HG03108 (cell line): ENCODE measurements at regions not wholly inside any gene's neighbourhood (a gene's known extent, or its start where the extent isn't known, plus 50 kb on each side); places are given as distances from the start of the nearest gene placed in this dataset.

Source experiments
- ATAC-seq: cut with Tn5 transposase; IDR thresholded peaks from one replicate; pipeline ENCODE4 v1.9.1; 2021; ENCODE audit warnings: moderate library complexity; ENCODE audit not compliant: unreplicated experiment

DNA sequence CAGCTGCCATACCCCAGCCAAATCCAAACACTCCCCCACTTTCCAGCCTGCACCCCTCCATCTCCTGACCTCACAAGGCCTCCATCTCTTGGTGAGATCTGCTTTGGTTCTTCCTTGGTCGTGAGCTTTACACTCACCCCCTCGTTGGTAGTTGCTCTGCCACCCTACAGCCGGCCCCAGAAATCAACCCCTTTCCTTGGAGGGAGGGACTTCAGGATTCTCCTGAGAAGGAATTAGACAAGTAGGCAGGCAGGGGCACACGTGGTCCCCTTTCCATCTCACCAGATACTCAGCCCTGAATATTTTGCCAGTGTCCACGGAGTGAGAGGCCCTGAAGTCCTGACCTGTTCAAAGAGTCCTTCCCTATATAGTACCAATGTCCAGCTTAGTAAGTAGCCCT lies 120.0 kb upstream of the PWP1 start:
- no peak for ATAC-seq

DNA sequence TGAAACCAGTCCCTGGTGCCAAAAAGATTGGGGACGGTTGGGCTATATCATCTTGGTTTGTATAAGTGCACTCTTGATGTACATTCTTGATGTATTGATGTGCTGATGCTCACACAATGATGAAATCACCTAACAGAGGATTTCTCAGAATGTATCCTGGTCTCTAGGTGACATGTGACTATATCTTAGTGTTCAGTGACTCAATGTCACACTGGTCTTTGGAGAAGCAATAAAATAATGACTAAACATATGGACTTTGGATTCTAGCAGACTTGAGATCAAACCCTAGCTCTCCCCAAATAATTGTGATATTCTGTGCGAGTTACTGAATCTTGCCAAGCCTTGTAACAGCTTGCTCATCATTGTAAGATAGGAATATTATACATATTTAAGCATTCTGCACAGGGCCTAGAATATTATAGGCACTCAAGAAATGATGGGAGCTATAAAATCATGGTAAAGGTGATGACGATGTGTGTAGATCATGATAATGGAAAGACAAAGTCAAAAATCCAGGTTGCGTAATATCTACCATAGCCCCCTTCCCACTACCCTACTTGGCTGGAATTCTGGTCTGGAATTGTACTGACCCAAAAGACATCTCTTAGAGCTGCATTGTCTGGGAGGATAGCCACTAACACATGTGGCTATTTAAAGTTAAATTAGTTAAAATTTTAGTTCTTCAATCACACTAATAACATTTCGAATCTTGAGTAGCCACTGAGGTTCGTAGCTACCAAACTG lies 117.6 kb upstream of the PWP1 start:
- ATAC-seq, result no peak

DNA sequence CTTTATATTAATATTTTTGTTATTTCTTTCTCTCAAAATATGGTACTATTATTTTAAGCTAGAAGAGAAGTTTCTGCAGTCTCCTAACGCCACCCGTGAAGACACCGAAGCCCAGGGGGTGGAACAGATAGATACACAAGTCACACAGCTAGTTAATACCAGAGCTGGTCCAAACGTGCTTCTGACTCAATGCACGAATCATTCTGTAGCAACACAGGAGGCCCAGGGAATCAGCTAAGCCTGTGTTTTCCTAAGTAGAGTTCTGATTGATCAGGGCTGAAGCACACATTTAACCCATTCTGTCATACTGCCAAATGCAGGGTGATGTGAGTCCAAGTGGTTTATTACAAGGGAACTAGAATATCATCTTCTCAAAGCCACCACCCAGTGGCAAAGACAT lies 116.9 kb upstream of the PWP1 start:
- no peak for ATAC-seq

DNA sequence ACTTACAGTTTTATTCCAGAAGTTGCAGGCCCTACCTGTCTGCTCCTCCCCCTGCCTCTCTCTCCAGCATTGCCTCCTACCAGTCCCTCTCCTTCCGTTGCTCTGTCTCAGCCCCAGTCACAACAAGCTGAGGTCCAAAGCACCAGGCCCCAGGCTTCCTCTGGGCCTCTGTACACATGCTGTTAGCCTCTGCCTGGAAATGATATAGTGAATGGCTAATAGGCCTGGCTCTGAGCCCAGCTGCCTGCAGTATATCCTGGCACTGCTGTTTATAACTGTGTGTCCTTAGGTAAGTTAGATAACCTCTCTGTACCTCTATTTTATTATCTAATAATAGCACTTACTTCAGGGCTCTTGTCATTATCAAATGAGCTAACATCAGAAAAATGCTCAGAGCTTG lies 114.9 kb upstream of the PWP1 start:
- ATAC-seq, result no peak

DNA sequence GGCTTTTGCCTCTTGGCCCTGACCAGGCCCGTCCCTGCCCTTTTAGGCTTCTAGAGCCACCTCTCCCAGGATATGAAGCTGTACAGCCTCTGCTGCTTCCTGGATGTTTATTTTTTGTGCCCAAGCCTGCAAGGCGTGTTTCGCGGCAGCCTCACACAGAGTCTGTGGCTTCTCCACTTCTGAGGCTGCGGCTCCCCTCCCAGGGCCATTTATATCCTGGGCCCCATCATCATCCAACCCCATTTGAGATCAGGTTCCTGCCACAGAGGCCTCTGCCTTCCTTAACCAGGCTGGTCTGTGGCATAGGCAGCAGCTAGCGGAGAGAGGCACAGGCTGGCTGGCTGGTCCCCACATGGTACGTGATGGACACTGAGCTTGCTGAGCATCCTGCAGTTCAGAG lies 114.1 kb upstream of the PWP1 start:
- no peak for ATAC-seq

DNA sequence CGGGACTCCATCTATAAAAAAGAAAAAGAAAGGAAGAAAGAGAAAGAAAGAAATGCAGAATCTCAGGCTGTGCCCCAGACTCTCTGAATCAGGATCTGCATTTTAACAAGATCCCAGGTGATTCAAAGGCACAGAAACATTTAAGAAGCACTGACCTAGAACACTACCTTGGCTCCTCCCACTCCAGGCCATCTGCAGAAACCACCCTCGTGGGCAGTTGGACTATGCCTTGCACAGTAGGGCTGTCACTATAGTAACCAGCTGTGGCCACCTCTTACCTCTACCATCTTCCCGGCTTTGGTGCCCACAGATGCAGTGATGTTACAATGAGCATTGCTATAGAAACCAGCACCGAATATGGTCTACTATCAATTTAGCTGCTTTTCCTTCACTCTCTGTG lies 110.9 kb upstream of the PWP1 start:
- ATAC-seq, result no peak

DNA sequence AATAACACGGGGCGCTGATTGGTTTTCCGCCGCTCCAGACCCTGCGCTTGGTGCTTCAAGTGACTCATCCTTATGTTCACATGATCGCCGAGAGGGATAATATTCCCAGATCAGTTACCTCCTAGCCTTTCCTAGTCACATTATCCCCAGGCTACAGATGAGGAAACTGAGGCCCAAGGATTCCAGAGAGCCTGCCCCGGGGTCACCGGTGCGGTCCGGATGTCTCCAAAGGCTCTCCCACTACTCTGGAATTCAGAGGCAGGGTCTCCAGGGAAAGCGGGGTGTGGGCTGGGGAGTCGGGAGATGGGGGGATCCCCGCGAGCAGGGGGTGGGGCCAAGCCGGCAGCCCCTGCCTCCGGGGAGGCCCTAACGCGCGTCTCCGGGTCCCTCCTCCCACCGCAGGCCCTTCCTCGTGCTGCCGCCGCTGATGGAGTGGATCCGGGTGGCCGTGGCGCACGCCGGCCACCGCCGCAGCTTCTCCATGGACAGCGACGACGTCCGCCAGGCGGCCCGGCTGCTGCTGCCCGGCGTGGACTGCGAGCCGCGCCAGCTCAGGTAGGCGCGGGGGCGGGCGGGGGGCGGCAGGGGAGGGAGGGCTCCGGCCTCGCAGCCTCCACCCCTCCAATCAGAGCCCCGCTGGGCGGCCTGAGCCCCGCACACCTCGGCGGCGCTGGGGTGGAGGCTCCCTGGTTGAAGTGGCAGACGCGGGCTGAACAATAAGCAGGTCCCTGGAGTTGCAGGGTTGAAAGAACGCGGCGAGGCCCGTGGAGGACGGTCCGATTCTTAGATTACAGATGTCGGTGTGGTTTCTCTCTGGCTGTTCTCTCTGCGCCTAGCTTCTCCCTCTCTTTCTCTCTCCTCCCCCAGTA lies 104.6 kb upstream of the PWP1 start:
- ATAC-seq, result no peak

DNA sequence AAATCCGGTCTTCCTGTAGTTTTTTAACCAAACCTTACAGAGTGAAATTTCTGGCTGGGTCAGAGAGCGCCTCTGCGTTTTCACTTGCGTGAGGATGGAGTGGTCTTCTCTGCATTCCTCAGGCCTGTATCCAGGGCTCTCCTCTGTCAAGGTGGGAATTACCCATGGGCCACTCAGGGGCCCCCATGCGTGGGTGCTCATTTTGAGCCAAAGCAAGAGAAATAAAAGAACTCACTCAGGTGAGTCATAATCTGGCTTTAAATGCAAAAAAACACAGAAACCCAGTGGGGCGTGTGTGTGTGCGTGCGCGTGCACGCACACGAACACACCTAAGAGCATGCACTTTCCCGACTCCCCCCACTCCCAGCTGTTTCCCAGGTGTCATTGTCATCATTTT lies 104.0 kb upstream of the PWP1 start:
- no peak for ATAC-seq

DNA sequence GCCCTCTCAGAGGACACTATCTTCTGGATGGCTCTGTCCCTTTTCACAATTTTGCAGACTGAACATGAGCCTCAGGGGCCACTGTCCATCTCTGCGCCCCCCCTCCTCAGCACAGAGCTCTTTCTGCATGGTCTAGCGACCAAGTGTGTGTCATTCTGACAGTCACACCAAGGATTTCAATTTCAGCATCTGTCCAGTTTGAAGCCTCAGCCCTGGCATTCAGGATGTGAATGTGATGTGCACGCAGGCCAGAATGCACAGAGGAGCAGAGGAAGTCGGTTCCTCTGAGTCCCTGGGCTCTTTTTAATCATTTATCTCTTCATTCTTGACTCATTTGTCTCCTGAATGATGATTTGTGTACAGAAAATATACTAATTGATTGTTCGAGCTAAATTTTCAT lies 102.0 kb upstream of the PWP1 start:
- ATAC-seq, result no peak

DNA sequence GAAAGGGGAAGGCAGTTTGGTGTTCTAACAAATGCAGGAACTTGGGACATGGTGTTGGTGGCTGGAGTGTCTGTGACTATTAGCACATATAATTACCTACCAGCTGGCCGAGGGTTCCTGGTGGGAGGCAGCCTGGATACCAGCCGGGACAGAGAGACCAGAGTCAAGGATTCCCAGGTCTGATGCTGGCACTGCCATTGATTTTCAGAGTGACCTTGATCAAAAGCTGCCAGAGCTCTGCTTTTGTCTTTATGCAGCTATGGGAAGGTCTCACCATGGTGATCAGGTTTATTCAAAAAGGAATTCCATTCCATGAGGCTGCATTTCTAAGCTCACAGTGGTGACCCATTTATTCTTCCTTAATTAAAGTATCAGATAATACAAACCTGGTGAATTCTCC lies 101.0 kb upstream of the PWP1 start:
- ATAC-seq, result no peak

DNA sequence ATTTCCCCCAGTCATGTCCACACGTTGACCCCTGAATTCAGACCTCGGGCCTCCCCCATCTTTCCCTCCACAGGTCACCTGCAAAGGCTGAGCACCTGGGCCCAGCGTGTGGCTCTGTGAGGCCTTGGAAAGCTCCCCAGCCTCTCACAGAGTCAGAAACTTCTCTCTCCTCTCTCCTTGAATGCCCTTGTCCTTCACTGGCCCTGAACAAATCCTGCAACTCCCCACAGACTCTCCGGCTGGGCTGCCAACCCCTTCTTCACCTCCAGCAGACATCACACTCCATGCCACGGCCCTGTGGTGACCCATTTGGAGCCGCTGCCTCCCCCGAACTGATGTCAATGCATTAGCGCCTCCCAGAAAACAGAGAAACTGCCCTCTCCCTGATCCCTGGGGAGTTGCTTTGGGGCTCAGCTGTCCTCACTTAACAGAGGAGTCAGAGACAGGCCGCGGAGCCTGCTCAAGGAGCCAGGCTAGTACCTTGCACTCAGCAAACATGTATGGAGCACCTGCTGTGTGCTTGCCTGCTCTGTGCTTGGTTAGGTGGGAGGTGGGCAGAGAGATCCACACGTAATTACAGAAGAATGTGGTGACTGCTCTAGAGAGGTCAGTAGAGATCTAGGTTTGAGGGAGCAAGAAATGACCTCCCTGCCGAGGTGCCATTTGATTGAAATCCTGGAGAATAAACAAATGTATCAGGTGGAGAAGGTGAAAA lies 99.2 kb upstream of the PWP1 start:
- ATAC-seq, result no peak

DNA sequence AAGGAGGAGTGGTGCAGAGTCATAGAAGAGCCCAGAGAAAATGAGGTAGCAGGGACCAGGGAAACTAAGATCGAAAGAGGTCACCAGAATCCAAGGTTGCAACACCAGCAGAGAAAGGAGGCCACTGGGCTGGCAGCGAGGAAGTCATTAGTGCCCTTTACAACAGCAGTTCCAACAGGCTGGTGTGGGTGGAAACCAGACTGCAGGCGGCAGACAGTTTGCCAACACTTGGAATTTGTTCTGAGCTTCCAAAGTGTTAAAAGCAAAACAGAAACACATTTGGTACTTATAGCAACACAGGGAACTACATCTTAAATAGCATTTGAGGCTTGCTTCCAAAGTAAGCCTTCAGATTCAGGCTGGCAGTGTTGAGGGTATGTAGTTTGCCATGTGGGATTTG lies 95.2 kb upstream of the PWP1 start:
- ATAC-seq, result no peak

DNA sequence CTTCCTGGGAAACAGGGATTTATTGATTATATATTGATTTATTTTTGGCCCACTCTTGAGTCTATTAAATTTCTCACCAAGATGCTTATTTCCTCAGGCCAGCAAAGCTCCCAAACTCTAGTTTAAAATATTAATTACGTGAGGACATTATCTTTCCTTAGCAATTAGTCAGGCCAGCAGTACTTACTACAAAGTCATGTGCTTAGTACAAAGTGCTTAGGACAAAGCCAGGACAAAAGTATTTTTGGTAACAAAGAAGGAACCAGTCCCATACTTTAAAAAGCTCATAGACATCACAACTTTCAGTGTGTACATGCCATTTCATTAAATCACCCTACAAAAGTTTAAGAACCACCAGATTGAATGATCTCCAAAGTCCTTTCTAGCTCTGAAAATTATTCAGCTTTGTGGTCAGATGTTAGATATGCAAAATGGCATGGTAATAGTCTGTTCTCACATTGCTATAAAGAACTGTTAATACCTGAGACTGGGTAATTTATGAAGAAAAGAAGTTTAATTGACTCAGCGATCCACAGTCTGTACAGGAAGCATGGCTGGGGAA lies 94.7 kb upstream of the PWP1 start:
- no peak for ATAC-seq

DNA sequence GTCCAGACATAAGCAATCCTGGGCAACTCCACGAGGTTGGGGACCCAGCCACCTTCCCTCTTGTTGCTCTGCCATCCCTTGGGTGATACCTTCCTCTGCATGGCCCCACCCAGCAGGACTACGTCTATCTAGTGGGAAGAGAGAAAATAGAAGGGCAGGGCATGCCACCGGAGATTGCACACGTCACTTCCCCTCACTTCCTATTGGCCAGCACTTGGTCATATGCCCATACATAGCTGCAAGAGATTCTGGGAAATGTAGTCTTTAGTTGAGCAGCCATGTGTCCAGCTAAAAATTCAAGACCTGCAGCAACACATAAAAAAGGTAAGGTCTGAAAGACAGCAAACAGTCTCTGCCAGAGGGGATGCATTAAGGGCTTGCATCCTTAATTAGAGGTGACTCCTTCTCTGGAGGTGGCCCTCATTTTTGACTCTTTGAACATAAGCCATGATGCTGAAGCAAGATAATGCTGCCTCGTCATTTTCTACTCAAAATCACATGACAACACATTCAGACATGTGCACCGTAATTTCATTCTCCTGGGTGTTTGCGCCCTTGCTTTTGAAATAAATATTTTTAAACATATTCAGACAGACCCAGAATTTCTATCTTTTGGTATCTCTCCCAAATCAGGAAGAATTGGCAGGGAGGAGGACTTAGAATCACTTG lies 91.8 kb upstream of the PWP1 start:
- no peak for ATAC-seq

DNA sequence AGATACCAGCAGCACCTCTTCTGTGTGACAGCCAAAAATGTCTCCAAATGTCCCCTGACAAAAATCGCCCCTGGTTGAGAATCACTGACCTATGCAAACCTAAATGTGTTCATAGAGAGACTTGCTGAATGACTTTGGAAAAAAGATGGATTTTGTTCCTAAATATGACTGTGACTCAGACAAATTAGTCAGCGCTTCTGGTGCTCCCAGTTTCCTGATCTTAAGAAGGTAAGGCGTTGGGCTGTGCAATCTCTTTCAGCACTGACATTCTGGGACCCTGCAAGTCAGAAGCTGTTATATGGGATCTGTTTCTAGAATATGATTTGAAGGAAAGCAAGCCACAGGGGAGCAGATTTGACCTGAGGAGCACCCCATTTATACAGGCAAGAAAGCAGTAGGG lies 90.6 kb upstream of the PWP1 start:
- ATAC-seq, result no peak

DNA sequence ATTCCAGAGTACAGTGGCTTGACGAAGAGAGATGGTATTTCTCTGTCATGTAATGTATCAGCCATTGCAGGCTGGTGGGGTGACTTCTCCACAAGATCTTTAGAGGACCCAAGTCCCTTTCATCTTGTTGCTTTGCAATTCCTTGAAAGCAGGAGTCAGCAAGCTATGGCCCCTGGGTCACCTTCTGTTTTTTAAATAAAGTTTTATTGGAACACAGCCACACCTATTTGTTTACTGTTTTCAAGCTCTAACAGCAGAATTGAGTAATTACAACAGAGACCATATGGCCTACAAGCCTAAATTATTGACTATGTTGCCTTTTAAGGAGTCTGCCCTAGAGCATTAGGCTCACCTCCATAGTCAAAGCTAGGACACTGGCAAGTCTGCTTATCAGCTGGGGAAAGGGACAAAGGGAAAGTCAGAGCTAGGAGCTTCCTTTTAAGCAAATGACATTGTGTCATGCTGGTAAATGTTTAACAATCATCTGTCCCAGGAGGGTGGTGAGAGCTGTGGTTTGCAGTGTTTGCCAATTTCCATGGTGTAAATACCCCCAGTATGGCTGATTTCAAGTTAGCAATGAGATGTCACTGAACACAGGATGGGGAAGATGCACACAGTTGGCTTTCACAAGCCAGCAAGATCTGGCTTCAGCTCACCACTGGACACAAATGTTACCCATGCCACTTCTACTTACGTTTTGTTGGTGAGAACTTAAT lies 87.7 kb upstream of the PWP1 start:
- no peak for ATAC-seq

DNA sequence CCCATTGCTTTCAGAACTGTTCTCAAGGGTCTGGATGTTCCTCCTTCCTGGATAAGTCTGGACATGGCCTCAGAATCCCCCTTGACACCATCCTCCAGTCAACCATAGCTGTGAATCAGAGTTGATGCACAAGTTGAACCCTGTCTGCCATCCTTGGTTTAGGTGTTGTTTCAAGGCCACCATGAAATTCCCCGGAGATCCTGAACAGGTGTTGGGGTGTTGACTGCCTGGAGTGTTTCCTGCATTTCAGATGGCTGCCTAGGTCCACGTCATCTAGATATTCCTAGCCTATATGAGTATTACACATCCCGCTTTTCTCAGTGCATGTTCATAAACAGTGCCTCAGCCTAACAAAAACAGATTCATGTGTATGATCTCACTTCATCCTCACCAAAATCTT lies 86.7 kb upstream of the PWP1 start:
- ATAC-seq, result no peak

DNA sequence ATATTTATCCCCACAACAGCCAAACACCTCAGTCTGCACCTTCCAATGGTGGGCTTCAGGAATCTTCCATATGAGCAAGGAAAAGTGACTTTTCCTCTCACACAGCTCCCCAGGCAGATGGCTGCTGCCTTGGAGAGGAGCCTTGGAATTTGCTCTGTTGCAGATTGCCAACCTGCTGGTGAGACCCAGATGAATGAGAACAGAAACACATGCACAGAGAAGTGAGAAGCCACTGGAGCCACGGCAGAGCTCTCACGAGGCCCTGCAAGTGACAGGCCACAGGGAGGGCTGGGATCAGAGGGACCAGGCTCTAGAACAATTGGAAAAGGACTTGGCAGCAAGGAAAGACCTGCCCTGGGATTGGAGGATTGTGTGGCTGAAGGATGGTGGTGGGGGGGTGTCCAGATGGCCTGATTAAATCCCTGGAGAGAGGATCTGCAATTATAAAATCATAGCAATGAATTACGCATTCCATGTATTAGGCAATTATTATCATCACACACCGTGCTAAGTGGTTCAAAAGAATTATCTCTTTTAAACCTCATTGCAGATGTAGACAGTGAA lies 84.9 kb upstream of the PWP1 start:
- no peak for ATAC-seq

DNA sequence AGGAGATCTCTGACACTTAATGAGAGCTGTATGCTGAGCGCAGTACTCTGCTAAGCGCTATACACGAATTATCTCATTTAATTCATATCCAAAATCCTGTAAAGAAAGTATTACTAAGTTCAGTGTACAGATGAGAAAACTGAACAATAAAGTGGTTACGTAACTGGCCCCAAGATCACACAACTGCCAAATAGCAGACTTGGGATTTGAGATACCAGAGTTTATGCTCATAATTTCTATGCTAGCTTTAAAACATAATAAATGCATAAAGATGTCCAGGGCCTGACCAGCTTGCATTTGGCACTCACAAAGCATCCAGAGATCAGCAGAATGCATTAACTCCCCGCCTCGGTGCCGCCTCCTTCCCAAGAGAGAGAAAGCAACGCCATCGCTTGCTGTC lies 83.2 kb upstream of the PWP1 start:
- no peak for ATAC-seq

DNA sequence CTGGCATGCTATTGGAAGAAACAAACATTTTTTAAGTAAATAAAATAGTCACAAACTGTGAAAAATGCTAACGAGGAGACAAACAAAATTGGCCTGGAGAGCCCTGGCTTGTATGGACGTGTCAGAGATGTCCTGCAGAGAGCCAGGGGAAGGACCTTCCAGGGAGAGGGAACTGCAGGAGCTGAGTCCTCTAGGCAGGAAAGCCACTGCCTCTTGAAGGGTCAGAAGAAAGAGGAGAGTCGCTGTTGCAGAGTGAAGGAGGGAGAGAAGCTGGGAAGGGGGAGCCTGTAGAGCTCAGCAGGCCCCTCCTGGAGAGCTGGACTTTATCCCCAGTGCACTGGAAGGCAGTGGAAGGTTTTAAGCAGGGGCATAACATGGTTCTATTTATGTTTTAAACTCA lies 80.3 kb upstream of the PWP1 start:
- ATAC-seq, result no peak
